ENCODE measurements at regions not wholly inside any gene's neighbourhood (a gene's known extent, or its start where the extent isn't known, plus 50 kb on each side); places are given as distances from the start of the nearest gene placed in this dataset.

DNA sequence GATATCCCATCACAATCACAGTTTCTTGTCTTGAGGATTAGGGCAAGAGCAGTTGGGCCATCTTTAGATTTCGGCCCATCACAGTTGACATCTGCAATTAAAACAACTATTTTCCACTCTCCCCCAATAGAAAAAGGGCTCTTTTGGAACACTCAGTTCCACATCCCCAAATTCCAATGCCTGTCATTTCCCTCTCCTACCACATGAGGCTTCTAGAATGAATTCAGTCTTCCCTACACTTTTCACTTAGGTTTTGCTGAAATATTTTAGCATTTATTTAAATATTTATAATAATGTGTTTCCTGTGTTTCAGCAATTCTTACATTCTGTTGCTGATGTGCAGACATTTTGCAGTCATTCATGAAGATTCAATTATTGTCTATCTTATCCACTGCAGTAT lies 118.4 kb downstream of the COX18 start:
- ATAC-seq = no peak
- H3K27ac Mint-ChIP-seq = no peak overlapping the region
- intact Hi-C loops (cut with micrococcal nuclease) = no loop called here
- H3K4me1 Mint-ChIP-seq = no peaks in the 10 kb centered on the region
- Histone ChIP-seq H3K36me3 (ENCODE audit: control insufficient read depth, insufficient read depth, low read length) (no peaks in the 10 kb centered on the region), H3K9me3 (ENCODE audit: control insufficient read depth, insufficient read depth, low read length) (no peaks in the 10 kb centered on the region), H3K27ac (ENCODE audit: low read length) (no peak overlapping the region), H3K4me3 (ENCODE audit: low read length) (no peak overlapping the region), H3K4me1 (ENCODE audit: control insufficient read depth, insufficient read depth, low read length) (no peaks in the 10 kb centered on the region), H3K27me3 (ENCODE audit: control insufficient read depth, insufficient read depth, low read length) (no peaks in the 10 kb centered on the region)
- TF ChIP-seq, protein P1, sequence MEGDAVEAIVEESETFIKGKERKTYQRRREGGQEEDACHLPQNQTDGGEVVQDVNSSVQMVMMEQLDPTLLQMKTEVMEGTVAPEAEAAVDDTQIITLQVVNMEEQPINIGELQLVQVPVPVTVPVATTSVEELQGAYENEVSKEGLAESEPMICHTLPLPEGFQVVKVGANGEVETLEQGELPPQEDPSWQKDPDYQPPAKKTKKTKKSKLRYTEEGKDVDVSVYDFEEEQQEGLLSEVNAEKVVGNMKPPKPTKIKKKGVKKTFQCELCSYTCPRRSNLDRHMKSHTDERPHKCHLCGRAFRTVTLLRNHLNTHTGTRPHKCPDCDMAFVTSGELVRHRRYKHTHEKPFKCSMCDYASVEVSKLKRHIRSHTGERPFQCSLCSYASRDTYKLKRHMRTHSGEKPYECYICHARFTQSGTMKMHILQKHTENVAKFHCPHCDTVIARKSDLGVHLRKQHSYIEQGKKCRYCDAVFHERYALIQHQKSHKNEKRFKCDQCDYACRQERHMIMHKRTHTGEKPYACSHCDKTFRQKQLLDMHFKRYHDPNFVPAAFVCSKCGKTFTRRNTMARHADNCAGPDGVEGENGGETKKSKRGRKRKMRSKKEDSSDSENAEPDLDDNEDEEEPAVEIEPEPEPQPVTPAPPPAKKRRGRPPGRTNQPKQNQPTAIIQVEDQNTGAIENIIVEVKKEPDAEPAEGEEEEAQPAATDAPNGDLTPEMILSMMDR (IDR thresholded peaks at IDR 0.05) = no peak
- H3K4me3 Mint-ChIP-seq = no peak overlapping the region
- H3K36me3 Mint-ChIP-seq = no peaks in the 10 kb centered on the region
- no peaks in the 10 kb centered on the region for H3K27me3 Mint-ChIP-seq (ENCODE audit: low read depth in 2 of 2)
- DNase-seq = no peak
- WGBS (ENCODE audit: insufficient coverage) = 89% methylated on average over 1 of the region's 1 CpG
- H3K9me3 Mint-ChIP-seq = peaks cover 3 to 6% of the 10 kb centered on the region in 2 donors

DNA sequence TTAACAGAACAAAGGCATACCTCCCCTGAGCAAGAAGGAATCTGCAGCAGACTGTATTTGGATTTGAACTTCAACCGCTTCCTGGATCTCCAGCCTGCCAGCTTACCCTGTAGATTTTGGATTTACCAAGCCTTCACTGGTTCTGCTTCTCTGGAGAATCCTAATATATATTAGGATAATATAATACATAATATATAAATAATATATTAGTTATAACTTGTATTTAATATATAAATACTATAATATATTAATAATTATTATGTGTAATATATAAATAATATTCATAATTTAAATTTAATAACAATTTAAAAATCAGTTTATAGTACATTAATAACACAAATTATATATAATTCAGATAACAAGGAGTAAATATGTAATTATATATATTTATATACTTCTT lies 121.4 kb downstream of the COX18 start:
- DNase-seq = no peak
- H3K36me3 ChIP-seq (ENCODE audit: control insufficient read depth, insufficient read depth, low read length) = no peaks in the 10 kb centered on the region
- no peak overlapping the region for H3K4me3 ChIP-seq (ENCODE audit: low read length)
- no peak overlapping the region for H3K27ac ChIP-seq (ENCODE audit: low read length)
- Mint-ChIP-seq H3K4me3 (no peak overlapping the region), H3K9me3 (peaks cover 4 to 9% of the 10 kb centered on the region in 2 donors), H3K27me3 (ENCODE audit: low read depth in 2 of 2) (peaks cover 0 to 3% of the 10 kb centered on the region in 2 donors), H3K4me1 (no peaks in the 10 kb centered on the region), H3K27ac (no peak overlapping the region), H3K36me3 (no peaks in the 10 kb centered on the region)
- H3K4me1 ChIP-seq (ENCODE audit: control insufficient read depth, insufficient read depth, low read length) = no peaks in the 10 kb centered on the region
- no peaks in the 10 kb centered on the region for H3K27me3 ChIP-seq (ENCODE audit: control insufficient read depth, insufficient read depth, low read length)
- no peaks in the 10 kb centered on the region for H3K9me3 ChIP-seq (ENCODE audit: control insufficient read depth, insufficient read depth, low read length)
- intact Hi-C loops (cut with micrococcal nuclease) = no loop called here
- 88% methylated on average over 1 of the region's 1 CpG for WGBS (ENCODE audit: insufficient coverage)
- ATAC-seq = no peak
- TF ChIP-seq, protein P1 (IDR thresholded peaks at IDR 0.05) = no peak

DNA sequence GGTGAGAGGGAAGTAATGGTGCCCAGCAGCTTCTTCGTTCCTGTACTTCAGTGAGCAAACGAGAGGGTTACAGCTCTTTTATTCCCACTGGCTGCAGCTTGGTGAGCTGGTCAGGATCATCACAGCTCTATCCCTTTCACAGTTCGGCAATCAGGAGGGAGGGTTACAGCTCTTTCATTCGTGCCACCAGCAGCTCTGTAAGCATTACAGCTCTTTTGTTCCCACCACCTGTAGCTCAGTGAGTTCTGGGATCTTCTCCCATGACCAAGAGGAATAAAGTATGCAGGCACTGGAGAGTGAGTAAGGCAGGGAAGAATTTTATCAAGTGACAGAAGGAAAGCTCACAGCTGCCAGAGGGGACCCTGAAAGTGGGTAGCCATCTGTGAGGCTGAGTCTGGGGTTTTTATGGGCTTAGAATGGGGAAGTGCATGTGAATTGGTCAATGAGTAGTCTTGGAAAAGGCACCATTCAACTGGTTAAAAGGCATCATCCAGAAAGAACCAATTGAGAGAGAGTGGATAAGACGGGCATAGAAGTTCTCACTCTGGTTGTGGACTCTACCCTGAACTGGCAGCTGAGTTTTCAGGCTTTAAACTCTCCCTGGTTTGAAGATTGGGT lies 123.7 kb downstream of the COX18 start:
- Histone ChIP-seq H3K4me3 (ENCODE audit: low read length) (no peak overlapping the region), H3K27me3 (ENCODE audit: control insufficient read depth, insufficient read depth, low read length) (no peaks in the 10 kb centered on the region), H3K27ac (ENCODE audit: low read length) (no peak overlapping the region), H3K4me1 (ENCODE audit: control insufficient read depth, insufficient read depth, low read length) (no peaks in the 10 kb centered on the region), H3K36me3 (ENCODE audit: control insufficient read depth, insufficient read depth, low read length) (no peaks in the 10 kb centered on the region), H3K9me3 (ENCODE audit: control insufficient read depth, insufficient read depth, low read length) (no peaks in the 10 kb centered on the region)
- WGBS (ENCODE audit: insufficient coverage) = 81% methylated on average over 5 of the region's 5 CpGs
- intact Hi-C loops (cut with micrococcal nuclease) = no loop called here
- Mint-ChIP-seq H3K36me3 (no peaks in the 10 kb centered on the region), H3K27ac (no peak overlapping the region), H3K4me1 (no peaks in the 10 kb centered on the region), H3K4me3 (no peak overlapping the region), H3K9me3 (peaks cover 3 to 4% of the 10 kb centered on the region in 2 donors), H3K27me3 (ENCODE audit: low read depth in 2 of 2) (peaks cover 0 to 3% of the 10 kb centered on the region in 2 donors)
- DNase-seq (no peak), ATAC-seq (no peak)
- TF ChIP-seq, protein P1 (IDR thresholded peaks at IDR 0.05) = no peak

DNA sequence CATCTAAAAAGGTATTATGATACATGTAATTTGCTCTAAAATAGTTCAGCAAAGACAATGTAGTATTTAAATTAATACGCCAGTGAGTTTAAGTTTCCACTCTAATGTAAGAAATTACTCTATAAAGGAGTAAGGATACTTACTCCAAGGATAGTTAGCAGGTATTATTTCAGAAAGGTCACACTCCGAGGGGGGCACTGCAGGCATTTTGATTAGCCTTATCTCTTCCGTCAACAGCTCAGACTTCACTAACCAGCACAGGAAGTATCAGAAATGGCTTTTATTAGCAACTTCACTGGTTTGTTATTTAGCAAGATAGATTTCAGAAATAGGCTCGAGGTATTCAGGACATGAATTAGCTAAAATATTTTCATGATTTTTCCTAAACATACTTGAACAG lies 127.0 kb downstream of the COX18 start:
- intact Hi-C loops (cut with micrococcal nuclease) = no loop called here
- H3K27me3 Mint-ChIP-seq (ENCODE audit: low read depth in 2 of 2) = peaks cover 0 to 3% of the 10 kb centered on the region in 2 donors
- no peak overlapping the region for H3K27ac Mint-ChIP-seq

More for the DNA sequence above, 127.0 kb downstream of the COX18 start:
- no peaks in the 10 kb centered on the region for H3K36me3 Mint-ChIP-seq
- H3K4me1 Mint-ChIP-seq = no peaks in the 10 kb centered on the region
- TF ChIP-seq, protein P1 (IDR thresholded peaks at IDR 0.05) = no peak
- ATAC-seq (no peak), DNase-seq (no peak)
- Histone ChIP-seq H3K4me1 (ENCODE audit: control insufficient read depth, insufficient read depth, low read length) (no peaks in the 10 kb centered on the region), H3K27ac (ENCODE audit: low read length) (no peak overlapping the region), H3K36me3 (ENCODE audit: control insufficient read depth, insufficient read depth, low read length) (no peaks in the 10 kb centered on the region), H3K9me3 (ENCODE audit: control insufficient read depth, insufficient read depth, low read length) (no peaks in the 10 kb centered on the region), H3K4me3 (ENCODE audit: low read length) (no peak overlapping the region), H3K27me3 (ENCODE audit: control insufficient read depth, insufficient read depth, low read length) (no peaks in the 10 kb centered on the region)
- 24% methylated on average over 3 of the region's 4 CpGs for WGBS (ENCODE audit: insufficient coverage)
- H3K4me3 Mint-ChIP-seq = no peak overlapping the region
- H3K9me3 Mint-ChIP-seq = peaks cover 3 to 4% of the 10 kb centered on the region in 2 donors

All from natural killer cell (primary cell).